ENCODE measurements at regions not wholly inside any gene's neighbourhood (a gene's known extent, or its start where the extent isn't known, plus 50 kb on each side); places are given as distances from the start of the nearest gene placed in this dataset.
"Not testable (repeated sequence)": the region's sequence is repeated elsewhere in the genome, so short reads cannot be mapped to it uniquely, and the experiment has no call there.

- DNase-seq (ENCODE audit: low read depth), result no peak
- TF ChIP-seq CTCF (conservative IDR thresholded peaks at IDR 0.05; ENCODE audit: low read depth, low read length), result no peak
- H3K4me3 ChIP-seq (ENCODE audit: low read depth, low read length), result no peak overlapping the region
Observed at GRCh38 chr2:132009874-132010521, 151.8 kb downstream of the ANKRD30BL start.

- no peak for TF ChIP-seq CTCF (conservative IDR thresholded peaks at IDR 0.05; ENCODE audit: low read depth, low read length)
- DNase-seq (ENCODE audit: low read depth), result no peak
- no peak overlapping the region for H3K4me3 ChIP-seq (ENCODE audit: low read depth, low read length)
Observed at GRCh38 chr2:132009177-132009873, 152.4 kb downstream of the ANKRD30BL start.

GRCh38 chr2:131990751-131991150 is 171.0 kb downstream of the ANKRD30BL start:
- H3K4me3 ChIP-seq (ENCODE audit: low read depth, low read length), result not testable (repeated sequence)

GRCh38 chr2:131966671-131967070 is 195.1 kb downstream of the ANKRD30BL start:
- DNase-seq (ENCODE audit: low read depth), result not testable (repeated sequence)

More at GRCh38 chr2:131990751-131991150, 171.0 kb downstream of the ANKRD30BL start:
- DNase-seq (ENCODE audit: low read depth), result not testable (repeated sequence)

GRCh38 chr2:131966256-131966655 is 195.5 kb downstream of the ANKRD30BL start:
- H3K4me3 ChIP-seq (ENCODE audit: low read depth, low read length), result no peak overlapping the region
- DNase-seq (ENCODE audit: low read depth), result no peak
- no peak for TF ChIP-seq CTCF (conservative IDR thresholded peaks at IDR 0.05; ENCODE audit: low read depth, low read length)

More at GRCh38 chr2:131966671-131967070, 195.1 kb downstream of the ANKRD30BL start:
- not testable (repeated sequence) for H3K4me3 ChIP-seq (ENCODE audit: low read depth, low read length)

GRCh38 chr2:131958019-131958609 is 203.6 kb downstream of the ANKRD30BL start:
- not testable (repeated sequence) for DNase-seq (ENCODE audit: low read depth); H3K4me3 ChIP-seq (ENCODE audit: low read depth, low read length)

GRCh38 chr2:131948641-131949040 is 213.1 kb downstream of the ANKRD30BL start:
- DNase-seq (ENCODE audit: low read depth); H3K4me3 ChIP-seq (ENCODE audit: low read depth, low read length): not testable (repeated sequence)

- peak; percentile 0 for DNase-seq (ENCODE audit: low read depth)
Observed at GRCh38 chr2:131923287-131923686, 238.5 kb downstream of the ANKRD30BL start.

GRCh38 chr2:131922854-131923253 is 238.9 kb downstream of the ANKRD30BL start:
- DNase-seq (ENCODE audit: low read depth); H3K4me3 ChIP-seq (ENCODE audit: low read depth, low read length): not testable (repeated sequence)

More at GRCh38 chr2:131923287-131923686, 238.5 kb downstream of the ANKRD30BL start:
- H3K4me3 ChIP-seq (ENCODE audit: low read depth, low read length), result not testable (repeated sequence)

Measured in choroid plexus epithelial cell (primary cell).